HCT116 (cell line): ENCODE measurements at regions not wholly inside any gene's neighbourhood (a gene's known extent, or its start where the extent isn't known, plus 50 kb on each side); places are given as distances from the start of the nearest gene placed in this dataset.
"Not testable (repeated sequence)": the region's sequence is repeated elsewhere in the genome, so short reads cannot be mapped to it uniquely, and the experiment has no call there.

Experiments used
- ATAC-seq: fragments of 200-7000 bp; cut with Tn5 transposase; 2 replicates; pipeline ENCODE4 v1.9.1; 2020; ENCODE audit warnings: mild to moderate bottlenecking, moderate library complexity
- BruUV-seq: library from RNA; stranded (reverse); fragments of 400-500 nt; replicated peaks from 2 replicates; lab custom pipeline; 2021; lab: Mats Ljungman, UMichigan
- CTCF ChIA-PET: fragments of 300-600 bp; sonication (Branson Sonifier 250); formaldehyde crosslinking; loops from one replicate; lab custom pipeline; 2021; ENCODE audit warnings: antibody characterized with exemption; lab: Charles Lee
- POLR2A ChIA-PET: fragments of 300-600, 350-600 bp; sonication (Branson Sonifier 250); formaldehyde crosslinking; loops from one replicate; lab custom pipeline; 2021; ENCODE audit warnings: antibody characterized with exemption; lab: Charles Lee
- RAD21 ChIA-PET, 2 experiments: fragments of 300-600 bp; sonication (Branson Sonifier 250); formaldehyde crosslinking; loops; one replicate each; lab custom pipeline; 2023; ENCODE audit warnings: low total read pairs in 2 of 2; ENCODE audit not compliant: uncharacterized antibody in 2 of 2, unreplicated experiment in 2 of 2, low non-redundant PET in 1 of 2; lab: Charles Lee
- DNase-seq: peaks from one replicate; pipeline ENCODE4 v3.0.0-alpha.2; 2010; ENCODE audit warnings: low read depth, low spot score
- H2AFZ ChIP-seq: fragments of 200-600 bp; shearing (Covaris generic), sonication (generic); 2 replicates; pipeline ENCODE4 v1.6.1; 2017; ENCODE audit warnings: low read depth, mixed run types, mixed read lengths, antibody characterized with exemption, low read length; ENCODE audit not compliant: poor library complexity, severe bottlenecking
- H3K27ac ChIP-seq: 2 replicates; pipeline ENCODE4 v1.5.1; 2012; ENCODE audit warnings: low read depth, low read length
- H3K27me3 ChIP-seq: fragments of 200-600 bp; sonication (generic); 2 replicates; pipeline ENCODE4 v1.6.1; 2016; ENCODE audit warnings: mixed run types, low read length, mixed read lengths; ENCODE audit not compliant: insufficient read depth
- H3K36me3 ChIP-seq, 2 experiments: fragments of 200-500 bp in 1 of 2; fragments of 200-600 bp in 1 of 2; sonication (Bioruptor generic) in 1 of 2; sonication (generic) in 1 of 2; 2 replicates each; pipeline versions ENCODE4 v1.5.1 to v1.6.1; 2014 to 2016; ENCODE audit warnings: low read length in 2 of 2, inconsistent platforms in 1 of 2, mixed read lengths in 1 of 2, mixed run types in 1 of 2; ENCODE audit not compliant: insufficient read depth in 2 of 2, control insufficient read depth in 1 of 2
- H3K4me1 ChIP-seq, 2 experiments: fragments of 200-600 bp in 1 of 2; sonication (generic) in 1 of 2; 2 replicates each; pipeline versions ENCODE4 v1.5.1 to v1.6.1; 2012 to 2017; ENCODE audit warnings: low read length in 2 of 2, inconsistent platforms in 1 of 2, mild to moderate bottlenecking in 1 of 2, mixed read lengths in 1 of 2, mixed run types in 1 of 2, moderate library complexity in 1 of 2; ENCODE audit not compliant: insufficient read depth in 2 of 2, control insufficient read depth in 1 of 2
- H3K4me2 ChIP-seq: fragments of 200-600 bp; sonication (generic); 2 replicates; pipeline ENCODE4 v1.6.1; 2017; ENCODE audit warnings: mixed run types, low read length, mixed read lengths
- H3K4me3 ChIP-seq, 2 experiments: fragments of 200-600 bp in 1 of 2; sonication (generic) in 1 of 2; replicated peaks in 1 of 2; 2 replicates each; pipeline ENCODE4 v1.5.1; 2011 to 2016; ENCODE audit warnings: low read length in 2 of 2, control low read depth in 1 of 2, low read depth in 1 of 2, mild to moderate bottlenecking in 1 of 2, mixed read lengths in 1 of 2, mixed run types in 1 of 2
- H3K79me2 ChIP-seq: fragments of 200-600 bp; sonication (generic); 2 replicates; pipeline ENCODE4 v1.6.1; 2017; ENCODE audit warnings: mild to moderate bottlenecking, mixed run types, low read length, moderate library complexity, mixed read lengths; ENCODE audit not compliant: insufficient read depth
- H3K9ac ChIP-seq: fragments of 200-600 bp; sonication (generic); 2 replicates; pipeline ENCODE4 v1.6.1; 2016; ENCODE audit warnings: low read length, mixed read lengths
- H3K9me2 ChIP-seq: fragments of 200-600 bp; sonication (generic), shearing (Covaris generic); 2 replicates; pipeline ENCODE4 v1.6.1; 2017; ENCODE audit warnings: mixed run types, mild to moderate bottlenecking, moderate library complexity; ENCODE audit not compliant: insufficient read depth
- H3K9me3 ChIP-seq, 2 experiments: fragments of 200-500 bp in 1 of 2; fragments of 200-600 bp in 1 of 2; sonication (Bioruptor generic) in 1 of 2; sonication (generic) in 1 of 2; 2 replicates each; pipeline ENCODE4 v1.6.1; 2014 to 2017; ENCODE audit warnings: low read length in 2 of 2, mixed read lengths in 2 of 2, inconsistent platforms in 1 of 2, low read depth in 1 of 2, mild to moderate bottlenecking in 1 of 2, mixed run types in 1 of 2, moderate library complexity in 1 of 2; ENCODE audit not compliant: control insufficient read depth in 1 of 2, insufficient read depth in 1 of 2
- H4K20me1 ChIP-seq: fragments of 200-600 bp; sonication (generic), shearing (Covaris generic); 2 replicates; pipeline ENCODE4 v1.6.1; 2017; ENCODE audit warnings: mixed run types, mild to moderate bottlenecking, moderate library complexity; ENCODE audit not compliant: insufficient read depth
- CBX3 ChIP-seq: IDR thresholded peaks from 2 replicates; pipeline ENCODE4 v1.6.1; 2012; ENCODE audit warnings: low read depth
- CEBPB ChIP-seq: IDR thresholded peaks from 2 replicates; pipeline ENCODE4 v1.6.1; 2012; ENCODE audit warnings: low read depth
- CTCF ChIP-seq, 3 experiments: fragments of 200-600 bp in 1 of 3; sonication (generic) in 1 of 3; IDR thresholded peaks in 2 of 3; conservative IDR thresholded peaks in 1 of 3; 2 replicates each; pipeline ENCODE4 v1.5.1; 2012 to 2017; ENCODE audit warnings: low read depth in 2 of 3, low read length in 2 of 3, antibody characterized with exemption in 1 of 3, borderline replicate concordance in 1 of 3, control low read depth in 1 of 3, mild to moderate bottlenecking in 1 of 3, mixed read lengths in 1 of 3, mixed run types in 1 of 3, moderate library complexity in 1 of 3; ENCODE audit not compliant: insufficient read depth in 1 of 3
- ELF1 ChIP-seq: IDR thresholded peaks from 2 replicates; pipeline ENCODE4 v1.6.1; 2012; ENCODE audit warnings: low read depth, borderline replicate concordance
- EZH2 ChIP-seq: fragments of 200-600 bp; sonication (generic); IDR thresholded peaks from 2 replicates; pipeline ENCODE4 v1.6.1; 2017; ENCODE audit warnings: antibody characterized with exemption, mixed run types
- EZH2phosphoT487 ChIP-seq: fragments of 200-600 bp; IDR thresholded peaks from 2 replicates; pipeline ENCODE4 v1.6.1; 2018; ENCODE audit warnings: antibody characterized with exemption, borderline replicate concordance
- FOSL1 ChIP-seq: IDR thresholded peaks from 2 replicates; pipeline ENCODE4 v1.6.1; 2012; ENCODE audit warnings: low read depth
- JUND ChIP-seq: IDR thresholded peaks from 2 replicates; pipeline ENCODE4 v1.6.1; 2012
- POLR2A ChIP-seq: IDR thresholded peaks from 2 replicates; pipeline ENCODE4 v1.7.0; 2011; ENCODE audit warnings: borderline replicate concordance; ENCODE audit not compliant: insufficient read depth, insufficient read length; ENCODE audit errors: extremely low read depth
- RAD21 ChIP-seq: IDR thresholded peaks from 2 replicates; pipeline ENCODE4 v1.6.1; 2012; ENCODE audit warnings: low read depth, mild to moderate bottlenecking
- SIN3A ChIP-seq: IDR thresholded peaks from 2 replicates; pipeline ENCODE4 v1.6.1; 2012; ENCODE audit warnings: low read depth
- SP1 ChIP-seq: IDR thresholded peaks from 2 replicates; pipeline ENCODE4 v1.6.1; 2012; ENCODE audit warnings: low read depth
- SRF ChIP-seq: IDR thresholded peaks from 2 replicates; pipeline ENCODE4 v1.6.1; 2012; ENCODE audit warnings: low read depth
- TCF7L2 ChIP-seq: IDR thresholded peaks from 2 replicates; pipeline ENCODE4 v1.7.0; 2011; ENCODE audit warnings: borderline replicate concordance, inconsistent platforms; ENCODE audit not compliant: insufficient read depth, insufficient read length; ENCODE audit errors: extremely low read depth
- YY1 ChIP-seq: IDR thresholded peaks from 2 replicates; pipeline ENCODE4 v1.6.1; 2011; ENCODE audit warnings: low read length, low read depth, moderate library complexity, mild to moderate bottlenecking; ENCODE audit not compliant: insufficient replicate concordance; ENCODE audit errors: extremely low read depth
- ZNF274 ChIP-seq: fragments of 200-500 bp; sonication (Bioruptor generic); IDR thresholded peaks from 2 replicates; pipeline ENCODE4 v1.6.1; 2014; ENCODE audit warnings: mild to moderate bottlenecking, low read depth, low read length, inconsistent platforms
- intact Hi-C: fragments of 100-400 bp; cut with micrococcal nuclease; formaldehyde crosslinking; loops from 2 replicates; pipeline ENCODE4 v1.10.0; 2022
- TF ChIP-seq, protein P1 (sequence below): IDR thresholded peaks from 2 replicates; pipeline ENCODE4 v1.6.1; 2012
- TF ChIP-seq, protein P2 (sequence below): IDR thresholded peaks from 2 replicates; pipeline ENCODE4 v1.6.1; 2012; ENCODE audit warnings: low read depth

DNA sequence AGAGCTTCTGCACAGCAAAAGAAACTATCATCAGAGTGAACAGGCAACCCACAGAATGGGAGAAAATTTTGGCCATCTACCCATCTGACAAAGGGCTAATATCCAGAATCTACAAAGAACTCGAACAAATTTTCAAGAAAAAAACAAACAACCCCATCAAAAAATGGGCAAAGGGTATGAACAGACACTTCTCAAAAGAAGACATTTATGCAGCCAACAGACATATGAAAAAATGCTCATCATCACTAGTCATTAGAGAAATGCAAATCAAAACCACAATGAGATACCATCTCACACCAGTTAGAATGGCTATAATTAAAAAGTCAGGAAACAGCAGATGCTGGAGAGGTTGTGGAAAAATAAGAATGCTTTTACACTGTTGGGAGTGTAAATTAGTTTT is 340.6 kb downstream of the TFAP2B start:
- H3K4me3 ChIP-seq, H3K27ac ChIP-seq, H3K27me3 ChIP-seq, H3K9ac ChIP-seq, BruUV-seq, CTCF ChIA-PET, H3K36me3 ChIP-seq, H3K9me3 ChIP-seq, H3K9me2 ChIP-seq, H3K4me2 ChIP-seq, DNase-seq, ATAC-seq, intact Hi-C loops, H4K20me1 ChIP-seq, POLR2A ChIA-PET, H2AFZ ChIP-seq, H3K79me2 ChIP-seq, H3K4me1 ChIP-seq, RAD21 ChIA-PET: not testable (repeated sequence)

- Histone ChIP-seq H4K20me1 (no peaks in the 10 kb centered on the region), H3K4me2 (no peak overlapping the region), H3K4me3 (no peak overlapping the region), H3K27ac (no peak overlapping the region), H3K27me3 (no peaks in the 10 kb centered on the region), H2AFZ (no peak overlapping the region), H3K36me3 (no peaks in the 10 kb centered on the region), H3K4me1 (no peaks in the 10 kb centered on the region), H3K9me2 (no peaks in the 10 kb centered on the region), H3K9ac (no peak overlapping the region), H3K79me2 (no peaks in the 10 kb centered on the region), H3K9me3 (peaks cover 7 to 9% of the 10 kb centered on the region in 2 experiments; a peak in 2 of 4 replicates)
- POLR2A ChIA-PET = no interaction called here
- DNase-seq (no peak), ATAC-seq (no peak)
- CTCF ChIA-PET = no interaction called here
- RAD21 ChIA-PET = no interaction called here
- intact Hi-C loops = no loop called here
- BruUV-seq = no TSS peak
- TF ChIP-seq, protein P1, sequence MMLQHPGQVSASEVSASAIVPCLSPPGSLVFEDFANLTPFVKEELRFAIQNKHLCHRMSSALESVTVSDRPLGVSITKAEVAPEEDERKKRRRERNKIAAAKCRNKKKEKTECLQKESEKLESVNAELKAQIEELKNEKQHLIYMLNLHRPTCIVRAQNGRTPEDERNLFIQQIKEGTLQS = no peak
- TF ChIP-seq CTCF (IDR thresholded peaks at IDR 0.05 in 2 of 3, conservative IDR thresholded peaks at IDR 0.05 in 1 of 3; ENCODE audit: borderline replicate concordance in 1 of 3, insufficient read depth in 1 of 3, low read depth in 2 of 3, low read length in 2 of 3) (no peak), YY1 (no peak), CEBPB (no peak), ELF1 (no peak), RAD21 (no peak), TCF7L2 (no peak), FOSL1 (no peak), CBX3 (no peak), ZNF274 (no peak), SP1 (no peak), EZH2phosphoT487 (no peak), SIN3A (no peak), JUND (no peak), SRF (no peak), EZH2 (no peak), POLR2A (no peak)
- TF ChIP-seq, protein P2, sequence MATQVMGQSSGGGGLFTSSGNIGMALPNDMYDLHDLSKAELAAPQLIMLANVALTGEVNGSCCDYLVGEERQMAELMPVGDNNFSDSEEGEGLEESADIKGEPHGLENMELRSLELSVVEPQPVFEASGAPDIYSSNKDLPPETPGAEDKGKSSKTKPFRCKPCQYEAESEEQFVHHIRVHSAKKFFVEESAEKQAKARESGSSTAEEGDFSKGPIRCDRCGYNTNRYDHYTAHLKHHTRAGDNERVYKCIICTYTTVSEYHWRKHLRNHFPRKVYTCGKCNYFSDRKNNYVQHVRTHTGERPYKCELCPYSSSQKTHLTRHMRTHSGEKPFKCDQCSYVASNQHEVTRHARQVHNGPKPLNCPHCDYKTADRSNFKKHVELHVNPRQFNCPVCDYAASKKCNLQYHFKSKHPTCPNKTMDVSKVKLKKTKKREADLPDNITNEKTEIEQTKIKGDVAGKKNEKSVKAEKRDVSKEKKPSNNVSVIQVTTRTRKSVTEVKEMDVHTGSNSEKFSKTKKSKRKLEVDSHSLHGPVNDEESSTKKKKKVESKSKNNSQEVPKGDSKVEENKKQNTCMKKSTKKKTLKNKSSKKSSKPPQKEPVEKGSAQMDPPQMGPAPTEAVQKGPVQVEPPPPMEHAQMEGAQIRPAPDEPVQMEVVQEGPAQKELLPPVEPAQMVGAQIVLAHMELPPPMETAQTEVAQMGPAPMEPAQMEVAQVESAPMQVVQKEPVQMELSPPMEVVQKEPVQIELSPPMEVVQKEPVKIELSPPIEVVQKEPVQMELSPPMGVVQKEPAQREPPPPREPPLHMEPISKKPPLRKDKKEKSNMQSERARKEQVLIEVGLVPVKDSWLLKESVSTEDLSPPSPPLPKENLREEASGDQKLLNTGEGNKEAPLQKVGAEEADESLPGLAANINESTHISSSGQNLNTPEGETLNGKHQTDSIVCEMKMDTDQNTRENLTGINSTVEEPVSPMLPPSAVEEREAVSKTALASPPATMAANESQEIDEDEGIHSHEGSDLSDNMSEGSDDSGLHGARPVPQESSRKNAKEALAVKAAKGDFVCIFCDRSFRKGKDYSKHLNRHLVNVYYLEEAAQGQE = no peak
Measured at GRCh38 chr6:51161752-51162151, 343.1 kb downstream of the TFAP2B start.
